Aorta (tissue), 5 donors: ENCODE measurements at regions not wholly inside any gene's neighbourhood (a gene's known extent, or its start where the extent isn't known, plus 50 kb on each side); places are given as distances from the start of the nearest gene placed in this dataset.

Experiments used
- ATAC-seq: fragments of 200-7000 bp; cut with Tn5 transposase; one replicate; pipeline ENCODE4 v1.9.1; 2022; ENCODE audit warnings: moderate library complexity; ENCODE audit not compliant: low FRiP score
- DNase-seq, 2 donors: peaks; one replicate each; pipeline ENCODE4 v3.0.0-alpha.2; 2020
- H3K27ac ChIP-seq, 2 donors: one replicate each; pipeline ENCODE4 v1.5.1; 2013; ENCODE audit warnings: low read length in 2 of 2, mild to moderate bottlenecking in 2 of 2, moderate library complexity in 2 of 2, control low read depth in 1 of 2, inconsistent platforms in 1 of 2, low read depth in 1 of 2
- H3K27me3 ChIP-seq, 2 donors: one replicate each; pipeline ENCODE4 v1.6.1; 2013; ENCODE audit warnings: control low read depth in 1 of 2, low read length in 1 of 2, mild to moderate bottlenecking in 1 of 2, moderate library complexity in 1 of 2; ENCODE audit not compliant: insufficient read depth in 2 of 2, control insufficient read depth in 1 of 2
- H3K36me3 ChIP-seq, 2 donors: one replicate each; pipeline ENCODE4 v1.6.1; 2013; ENCODE audit warnings: control low read depth in 1 of 2, low read length in 1 of 2, mild to moderate bottlenecking in 1 of 2; ENCODE audit not compliant: insufficient read depth in 2 of 2, control insufficient read depth in 1 of 2
- H3K4me1 ChIP-seq, 2 donors: one replicate each; pipeline ENCODE4 v1.6.1; 2013; ENCODE audit warnings: low read length in 2 of 2, control low read depth in 1 of 2, mild to moderate bottlenecking in 1 of 2, moderate library complexity in 1 of 2; ENCODE audit not compliant: insufficient read depth in 2 of 2, control insufficient read depth in 1 of 2
- H3K4me3 ChIP-seq, 2 donors: one replicate each; pipeline ENCODE4 v1.5.1; 2013; ENCODE audit warnings: low read length in 2 of 2, control low read depth in 1 of 2, mild to moderate bottlenecking in 1 of 2
- H3K9me3 ChIP-seq: one replicate; pipeline ENCODE4 v1.6.1; 2013; ENCODE audit warnings: mild to moderate bottlenecking, low read length; ENCODE audit not compliant: control insufficient read depth
- WGBS, 2 donors: extraction: QIAGEN DNeasy Blood & Tissue Kit; methylation state at CpG; one replicate each; pipeline ENCODE4 v1.1.7; 2013; 5-methylcytosine and 5-hydroxymethylcytosine counted together
- intact Hi-C, 2 donors: fragments of 100-400 bp; cut with DNase I; formaldehyde crosslinking; loops; one replicate each; pipeline versions ENCODE4 v1.14.2 to v1.15.0; 2022
- donor health status: healthy with polysubstance abuse.
- donor health status: Bipolar disorder and iron deficiency.
- donor health status: DM: no; HTN: no; CAD: no.
- donor health status: DM: no; HTN: no; CAD: no.
- donor health status: DM: yes; HTN: yes; CAD: no.

- 91% methylated on average over 4 of the region's 4 CpGs for WGBS, 2 donors
- Histone ChIP-seq H3K4me1 (peaks cover 0 to 1% of the 10 kb centered on the region in 2 donors), H3K36me3 (no peaks in the 10 kb centered on the region), H3K27me3 (no peaks in the 10 kb centered on the region), H3K27ac (no peak overlapping the region), H3K9me3 (no peaks in the 10 kb centered on the region), H3K4me3 (no peak overlapping the region)
- no peak for DNase-seq
- intact Hi-C loops: no loop called here
- no peak for ATAC-seq
Measured at GRCh38 chr14:71366861-71367260, 459.6 kb downstream of the PCNX1 start.

- Histone ChIP-seq H3K9me3 (no peaks in the 10 kb centered on the region), H3K27ac (no peak overlapping the region), H3K4me3 (no peak overlapping the region), H3K4me1 (no peaks in the 10 kb centered on the region), H3K36me3 (no peaks in the 10 kb centered on the region), H3K27me3 (no peaks in the 10 kb centered on the region)
- WGBS, 2 donors: 31 to 41% methylated on average over 2 of the region's 2 CpGs
- intact Hi-C loops: no loop called here
- ATAC-seq: no peak
- no peak for DNase-seq
Measured at GRCh38 chr14:71371711-71372396, 464.6 kb downstream of the PCNX1 start.

GRCh38 chr14:71372411-71372838 is 465.2 kb downstream of the PCNX1 start:
- WGBS, 2 donors: 26 to 30% methylated on average over 4 of the region's 4 CpGs
- H3K27ac ChIP-seq: no peak overlapping the region
- H3K27me3 ChIP-seq: no peaks in the 10 kb centered on the region
- ATAC-seq (no peak), DNase-seq (no peak)
- H3K4me1 ChIP-seq: no peaks in the 10 kb centered on the region
- H3K36me3 ChIP-seq: no peaks in the 10 kb centered on the region
- intact Hi-C loops: no loop called here
- no peaks in the 10 kb centered on the region for H3K9me3 ChIP-seq
- H3K4me3 ChIP-seq: no peak overlapping the region

GRCh38 chr14:71373773-71374172 is 466.5 kb downstream of the PCNX1 start:
- no peak for DNase-seq
- Histone ChIP-seq H3K36me3 (no peaks in the 10 kb centered on the region), H3K4me1 (no peaks in the 10 kb centered on the region), H3K9me3 (no peaks in the 10 kb centered on the region), H3K27me3 (no peaks in the 10 kb centered on the region), H3K27ac (no peak overlapping the region), H3K4me3 (no peak overlapping the region)
- ATAC-seq: no peak
- intact Hi-C loops: no loop called here
- WGBS, 2 donors: 67 to 71% methylated on average over 1 of the region's 1 CpG

GRCh38 chr14:71374989-71375388 is 467.7 kb downstream of the PCNX1 start:
- intact Hi-C loops: no loop called here
- no peaks in the 10 kb centered on the region for H3K4me1 ChIP-seq
- WGBS, 2 donors: 93 to 96% methylated on average over 1 of the region's 1 CpG
- no peak overlapping the region for H3K27ac ChIP-seq
- no peak for ATAC-seq
- no peak for DNase-seq
- H3K9me3 ChIP-seq: no peaks in the 10 kb centered on the region
- H3K36me3 ChIP-seq: no peaks in the 10 kb centered on the region
- no peak overlapping the region for H3K4me3 ChIP-seq
- no peaks in the 10 kb centered on the region for H3K27me3 ChIP-seq

- DNase-seq: no peak
- Histone ChIP-seq H3K9me3 (no peaks in the 10 kb centered on the region), H3K4me1 (peaks cover 0 to 2% of the 10 kb centered on the region in 2 donors), H3K27me3 (no peaks in the 10 kb centered on the region), H3K36me3 (no peaks in the 10 kb centered on the region), H3K27ac (no peak overlapping the region), H3K4me3 (no peak overlapping the region)
- ATAC-seq: no peak
- WGBS, 2 donors: 97 to 98% methylated on average over 14 to 28 of the region's 28 CpGs
- intact Hi-C loops: no loop called here
Measured at GRCh38 chr14:71377099-71377498, 469.8 kb downstream of the PCNX1 start.

GRCh38 chr14:71380271-71380670 is 473.0 kb downstream of the PCNX1 start:
- H3K27ac ChIP-seq: no peak overlapping the region
- H3K36me3 ChIP-seq: no peaks in the 10 kb centered on the region
- DNase-seq (no peak), ATAC-seq (no peak)
- intact Hi-C loops: no loop called here
- no peaks in the 10 kb centered on the region for H3K9me3 ChIP-seq
- WGBS, 2 donors: 94% methylated on average over 2 of the region's 2 CpGs
- no peaks in the 10 kb centered on the region for H3K27me3 ChIP-seq
- no peak overlapping the region for H3K4me3 ChIP-seq
- peaks cover 2 to 4% of the 10 kb centered on the region in 2 donors for H3K4me1 ChIP-seq

- no peak for ATAC-seq
- H3K4me1 ChIP-seq: peaks cover 2 to 4% of the 10 kb centered on the region in 2 donors
- DNase-seq: no peak
- H3K9me3 ChIP-seq: no peaks in the 10 kb centered on the region
- H3K36me3 ChIP-seq: no peaks in the 10 kb centered on the region
- H3K4me3 ChIP-seq: no peak overlapping the region
- intact Hi-C loops: no loop called here
- H3K27ac ChIP-seq: no peak overlapping the region
- H3K27me3 ChIP-seq: no peaks in the 10 kb centered on the region
Measured at GRCh38 chr14:71381814-71382213, 474.6 kb downstream of the PCNX1 start.

GRCh38 chr14:71382315-71382714 is 475.1 kb downstream of the PCNX1 start:
- Histone ChIP-seq H3K9me3 (no peaks in the 10 kb centered on the region), H3K27me3 (no peaks in the 10 kb centered on the region), H3K4me1 (peaks cover 2 to 4% of the 10 kb centered on the region in 2 donors), H3K27ac (no peak overlapping the region), H3K4me3 (no peak overlapping the region), H3K36me3 (no peaks in the 10 kb centered on the region)
- intact Hi-C loops: no loop called here
- no peak for ATAC-seq
- WGBS, 2 donors: 88 to 93% methylated on average over 6 of the region's 6 CpGs
- DNase-seq: no peak
